Stimulated activated CD8-positive, alpha-beta memory T cell treated with anti-CD3 and anti-CD28 coated beads, Interleukin-15, amount 100 ng/mL, for 1 hour (primary cell): ENCODE measurements at regions not wholly inside any gene's neighbourhood (a gene's known extent, or its start where the extent isn't known, plus 50 kb on each side); places are given as distances from the start of the nearest gene placed in this dataset.
"Not testable (repeated sequence)": the region's sequence is repeated elsewhere in the genome, so short reads cannot be mapped to it uniquely, and the experiment has no call there.

Experiments
- DNase-seq: peaks from one replicate; pipeline ENCODE4 v3.0.0-alpha.2; 2020; ENCODE audit warnings: low read depth

DNA sequence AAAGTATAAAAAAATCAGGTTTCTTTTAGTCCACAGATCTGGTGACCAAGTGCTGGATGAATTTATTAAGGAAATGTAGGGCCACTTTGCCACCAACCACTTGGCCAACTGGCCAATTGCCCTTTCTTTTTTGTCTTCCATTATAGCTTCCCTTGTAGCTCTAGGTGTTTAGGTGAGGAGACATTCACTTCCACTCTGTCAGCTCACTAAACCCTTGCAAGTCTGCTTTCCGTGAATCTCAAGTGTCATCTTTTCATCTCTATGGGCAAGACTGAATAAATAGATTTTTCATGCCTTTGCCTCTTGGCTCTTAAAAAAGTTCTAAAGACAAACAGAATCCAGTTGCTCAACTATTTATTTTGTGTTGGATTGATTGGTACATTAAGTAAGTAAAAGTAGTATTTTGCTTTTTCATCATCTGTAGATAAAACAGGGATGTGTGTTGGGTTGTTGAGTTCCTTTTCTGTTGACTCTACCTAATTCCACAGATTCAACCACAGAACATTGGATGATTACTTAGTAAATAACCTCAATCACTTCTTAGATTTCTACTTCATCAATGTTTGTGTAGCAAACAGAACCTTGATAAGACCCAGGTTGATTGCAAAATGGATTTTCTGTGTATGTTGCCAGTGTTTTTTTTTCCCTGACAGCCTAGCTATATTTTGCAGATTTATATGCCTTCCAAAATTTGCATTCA is 68.1 kb upstream of the GRXCR1 start:
- no peak for DNase-seq

DNA sequence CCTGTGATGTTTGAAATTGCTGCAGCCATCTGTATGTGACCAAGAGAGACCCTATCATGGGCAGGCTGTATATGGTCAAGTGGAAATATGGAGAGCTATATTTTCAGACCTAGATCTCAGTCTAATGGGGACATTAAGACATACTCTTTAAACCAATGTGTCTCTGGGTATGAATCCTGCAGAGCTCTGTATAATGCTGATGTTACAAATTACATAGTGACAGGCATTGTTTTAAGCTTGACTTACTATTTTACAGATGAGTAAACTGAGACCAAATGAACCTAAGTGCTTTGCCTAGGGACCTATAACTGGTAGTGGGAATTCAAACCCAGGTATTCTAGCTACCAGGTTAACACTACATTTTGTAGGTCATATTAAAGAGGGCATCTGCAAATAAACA is 71.3 kb upstream of the GRXCR1 start:
- DNase-seq: no peak

GRCh38 chr4:42819863-42820514 is 72.5 kb upstream of the GRXCR1 start:
- no peak for DNase-seq

GRCh38 chr4:42817913-42818312 is 74.6 kb upstream of the GRXCR1 start:
- no peak for DNase-seq

- no peak for DNase-seq
Observed at GRCh38 chr4:42816880-42817400, 75.6 kb upstream of the GRXCR1 start.

DNA sequence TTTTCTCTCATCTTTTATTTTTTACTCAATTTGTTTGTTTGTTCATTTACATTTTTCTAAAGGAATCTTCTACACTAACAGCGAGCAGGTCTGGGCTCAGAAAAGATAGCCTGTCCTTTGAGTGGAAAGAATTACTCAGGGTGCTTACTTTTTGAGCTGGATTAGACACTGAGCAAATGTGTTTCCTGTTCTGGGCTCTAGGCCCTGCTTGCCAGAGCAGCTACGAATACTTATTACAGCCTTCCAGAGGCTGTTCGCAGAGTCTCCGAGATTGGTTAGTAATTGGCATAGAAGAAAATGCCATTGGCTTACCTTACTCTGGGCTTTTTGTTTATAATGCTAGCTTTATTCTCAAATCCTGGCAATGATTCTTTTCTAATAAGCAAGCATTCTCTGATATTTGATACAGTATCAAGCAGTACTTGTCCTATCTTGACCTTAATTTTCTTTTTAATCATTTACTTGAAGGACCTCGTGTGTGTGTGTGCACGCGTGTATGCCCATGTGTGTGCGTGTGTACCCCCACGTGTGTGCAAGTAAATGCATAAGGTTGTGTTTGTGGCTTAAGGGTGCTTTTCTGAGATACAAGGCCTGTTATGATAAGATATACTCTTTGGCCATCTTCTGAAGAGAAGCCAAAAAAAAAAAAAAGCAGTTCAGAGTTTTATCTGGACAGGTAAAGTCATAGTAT is 76.2 kb upstream of the GRXCR1 start:
- DNase-seq: no peak

DNA sequence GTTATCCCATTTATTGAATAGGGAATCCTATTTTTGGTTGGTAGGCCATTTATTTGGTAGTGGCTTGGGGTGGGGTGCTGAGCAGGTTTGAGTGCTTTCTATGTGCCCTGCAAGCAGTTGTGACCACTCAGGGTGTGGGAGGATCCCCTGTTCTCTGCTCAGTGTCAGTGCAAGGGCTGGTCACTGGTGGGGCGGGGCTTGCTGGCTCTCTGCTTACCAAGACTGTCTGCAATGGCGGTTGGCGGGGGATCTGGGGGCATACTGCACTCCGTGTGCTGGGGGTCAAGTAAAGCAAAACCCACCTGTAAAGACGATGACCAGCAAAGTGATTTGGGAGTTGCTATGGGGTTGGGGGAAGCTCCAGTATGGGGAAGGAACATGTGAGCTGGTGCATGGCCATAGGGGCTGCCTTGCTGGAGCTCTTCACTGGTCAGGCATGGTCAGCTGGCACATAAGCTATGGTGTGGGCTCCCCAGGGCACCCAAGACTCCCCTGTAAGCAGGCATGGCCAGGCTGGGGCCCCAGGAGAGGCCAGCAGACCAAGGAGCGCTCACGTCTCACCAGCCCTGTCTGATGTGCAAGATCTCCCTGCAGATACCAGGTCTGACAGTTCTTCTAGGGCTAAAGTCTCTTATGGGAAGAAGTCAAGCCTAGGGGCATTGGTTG is 83.0 kb upstream of the GRXCR1 start:
- DNase-seq: no peak

DNA sequence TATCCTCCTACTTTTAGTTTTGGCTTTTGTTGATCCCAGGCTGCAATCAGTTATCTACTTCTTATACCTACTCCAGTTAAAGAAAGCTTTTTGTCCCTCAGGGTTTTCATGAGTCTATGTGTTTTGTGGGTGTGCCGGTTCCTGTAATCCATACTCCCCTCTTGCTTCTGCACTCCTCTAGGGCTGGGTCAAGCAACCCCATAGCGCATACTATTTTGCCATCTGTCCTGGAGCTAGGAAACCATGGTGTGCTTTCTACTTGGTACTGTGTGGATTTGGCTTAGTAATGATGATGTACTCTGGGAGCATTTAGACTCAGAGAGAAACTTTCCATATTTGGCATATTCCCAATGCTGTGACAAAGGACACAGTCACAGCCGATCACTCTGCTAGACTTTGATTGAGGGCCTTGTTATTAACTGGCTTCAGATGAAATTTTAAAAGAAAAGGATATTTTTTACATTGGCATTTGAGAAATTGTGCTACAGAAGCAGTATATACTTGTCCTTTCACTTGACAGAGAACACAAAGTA is 86.1 kb upstream of the GRXCR1 start:
- DNase-seq: no peak

- no peak for DNase-seq
Observed at GRCh38 chr4:42789041-42789567, 103.4 kb upstream of the GRXCR1 start.

GRCh38 chr4:42787079-42787463 is 105.4 kb upstream of the GRXCR1 start:
- no peak for DNase-seq

- DNase-seq: no peak
Observed at GRCh38 chr4:42786350-42787078, 106.0 kb upstream of the GRXCR1 start.

DNA sequence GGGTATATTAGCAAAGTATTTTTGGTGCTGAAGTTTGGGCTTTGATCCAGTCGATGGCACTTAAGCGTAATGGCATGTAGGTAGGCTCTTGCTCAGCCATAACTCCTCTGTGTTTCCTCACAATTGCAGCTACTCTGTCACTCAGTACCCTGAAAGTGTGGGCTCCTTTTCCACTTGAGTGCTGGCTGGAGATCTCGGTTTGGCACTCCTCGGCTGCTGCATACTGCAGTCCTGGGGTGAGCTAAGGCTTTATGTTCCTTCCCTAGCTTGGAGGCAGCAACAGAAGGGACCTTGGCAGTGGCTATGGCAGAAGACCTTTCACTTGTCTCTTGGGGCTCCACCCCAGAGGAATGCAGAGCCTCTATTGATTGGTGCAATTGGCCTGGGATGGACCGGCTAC is 106.7 kb upstream of the GRXCR1 start:
- DNase-seq: no peak

DNA sequence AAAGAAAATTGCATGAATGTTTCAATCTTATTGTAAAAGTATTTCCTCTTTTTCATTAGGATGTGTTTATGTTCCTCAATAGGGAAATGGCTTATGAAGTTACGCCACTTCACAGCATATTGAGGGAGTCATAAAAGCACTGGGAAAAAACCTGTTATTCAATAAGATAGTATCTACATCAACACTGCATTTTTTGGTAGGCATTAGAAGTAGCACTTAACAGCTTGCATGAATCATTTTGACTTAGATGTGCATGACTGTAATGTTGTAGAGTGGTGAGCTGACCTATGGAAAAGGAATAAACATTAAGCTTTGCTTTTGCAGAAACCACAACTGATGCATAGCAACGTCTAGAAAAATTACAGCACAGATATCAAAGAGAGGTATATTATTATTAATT is 111.2 kb upstream of the GRXCR1 start:
- no peak for DNase-seq

GRCh38 chr4:42778349-42778748 is 114.2 kb upstream of the GRXCR1 start:
- no peak for DNase-seq

GRCh38 chr4:42768125-42768748 is 111.3 kb upstream of the ATP8A1 start:
- no peak for DNase-seq

DNA sequence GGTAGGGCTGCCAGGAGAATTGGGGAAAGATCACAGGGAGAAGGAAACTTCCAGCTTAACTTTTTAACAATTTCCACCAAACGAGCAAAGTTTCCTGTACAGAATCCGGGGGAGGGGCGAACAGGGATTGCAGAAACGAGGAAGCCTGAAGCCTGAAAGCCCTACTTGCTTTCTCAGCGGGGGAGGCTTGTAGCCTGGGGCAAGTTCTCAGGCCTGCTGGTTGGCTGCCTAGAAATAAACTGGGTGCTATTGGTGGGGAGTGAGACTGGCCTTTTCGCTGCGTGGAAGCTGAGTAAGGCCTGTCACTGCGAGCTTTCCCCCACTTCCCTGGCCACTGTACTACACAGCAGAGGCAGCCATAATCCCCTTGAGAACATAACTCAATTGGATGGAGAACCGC is 110.8 kb upstream of the ATP8A1 start:
- DNase-seq: no peak

- DNase-seq: no peak
Observed at GRCh38 chr4:42761804-42762203, 104.9 kb upstream of the ATP8A1 start.

GRCh38 chr4:42754965-42755364 is 98.1 kb upstream of the ATP8A1 start:
- DNase-seq: not testable (repeated sequence)

DNA sequence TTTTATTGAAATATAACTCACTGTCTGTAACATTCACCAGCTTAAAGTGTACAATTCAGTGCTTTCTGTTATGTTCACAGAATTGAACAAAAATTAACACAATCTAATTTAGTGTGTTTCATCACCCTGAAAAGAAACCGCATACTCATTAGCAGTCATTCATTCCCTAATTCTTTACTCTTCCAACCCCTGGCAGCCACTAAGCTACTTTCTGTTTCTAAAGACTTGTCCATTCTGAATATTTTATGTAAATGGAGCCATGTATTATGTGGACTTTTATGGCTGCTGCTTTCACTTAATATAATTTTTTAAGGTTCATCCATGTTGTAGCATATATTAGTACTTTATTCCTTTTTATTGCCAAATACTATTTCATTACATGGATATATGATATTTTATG is 94.7 kb upstream of the ATP8A1 start:
- no peak for DNase-seq

- no peak for DNase-seq
Observed at GRCh38 chr4:42750856-42751255, 94.0 kb upstream of the ATP8A1 start.

DNA sequence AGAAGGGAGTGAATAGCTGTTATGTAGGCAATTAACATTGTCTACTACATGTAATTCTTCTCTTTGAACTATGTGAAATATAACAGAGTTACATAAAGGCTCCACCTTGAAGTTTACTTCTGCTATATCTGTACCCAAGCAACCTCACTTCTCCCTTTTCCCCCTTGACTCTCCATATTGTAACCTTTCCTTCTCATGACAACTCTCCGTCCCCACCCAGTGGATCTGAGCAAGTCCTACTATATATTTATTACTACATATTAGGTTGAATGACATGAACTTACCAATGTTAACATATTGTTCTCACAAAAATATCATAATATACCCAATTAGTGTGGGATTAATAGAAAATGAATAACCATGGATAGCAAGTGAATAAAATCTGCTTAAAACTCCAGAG is 93.2 kb upstream of the ATP8A1 start:
- peak; percentile 7 for DNase-seq
